T-helper 22 cell (primary cell): ENCODE measurements at regions not wholly inside any gene's neighbourhood (a gene's known extent, or its start where the extent isn't known, plus 50 kb on each side); places are given as distances from the start of the nearest gene placed in this dataset.

Experiments
- DNase-seq: peaks from one replicate; pipeline ENCODE4 v3.0.0-alpha.2; 2020; ENCODE audit warnings: low read depth

DNA sequence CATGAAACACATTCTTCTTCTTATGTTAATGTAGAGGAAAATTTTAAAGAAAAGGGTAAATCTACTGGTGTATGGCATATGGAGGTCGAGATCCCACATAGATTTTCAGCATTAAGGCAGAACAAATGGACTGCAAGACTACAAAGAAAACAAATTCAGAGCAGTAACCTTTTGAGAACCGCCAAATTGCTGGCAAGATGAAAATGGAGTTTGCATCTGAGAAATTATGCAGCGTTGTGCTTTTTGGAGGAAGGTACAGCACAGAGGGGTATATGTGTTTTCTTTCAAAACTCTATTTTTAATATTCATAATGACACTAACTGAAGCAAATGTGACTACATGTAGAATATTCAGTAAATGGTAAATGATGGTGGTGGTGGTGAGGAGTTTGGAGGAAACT, 59.0 kb upstream of the PARD3B start:
- DNase-seq = no peak

DNA sequence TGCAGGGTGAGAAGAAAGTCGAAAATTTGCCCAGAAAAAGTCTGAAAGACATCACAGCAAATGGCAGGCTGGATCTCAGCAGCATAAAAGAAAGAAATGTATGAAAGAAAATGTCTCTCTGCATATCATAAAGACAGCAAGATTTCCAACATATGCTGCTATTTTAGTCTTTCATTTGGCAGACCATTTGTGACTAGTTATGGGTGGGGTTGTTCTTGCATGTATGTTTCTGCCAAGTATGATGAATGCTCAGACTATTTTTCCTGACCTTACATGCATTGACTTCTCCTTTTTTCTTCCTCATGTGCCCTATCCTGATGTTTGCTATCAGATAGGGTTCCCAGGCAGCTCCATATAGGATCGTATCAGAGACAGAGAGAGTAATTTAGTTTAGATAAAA, 58.5 kb upstream of the PARD3B start:
- DNase-seq = no peak

DNA sequence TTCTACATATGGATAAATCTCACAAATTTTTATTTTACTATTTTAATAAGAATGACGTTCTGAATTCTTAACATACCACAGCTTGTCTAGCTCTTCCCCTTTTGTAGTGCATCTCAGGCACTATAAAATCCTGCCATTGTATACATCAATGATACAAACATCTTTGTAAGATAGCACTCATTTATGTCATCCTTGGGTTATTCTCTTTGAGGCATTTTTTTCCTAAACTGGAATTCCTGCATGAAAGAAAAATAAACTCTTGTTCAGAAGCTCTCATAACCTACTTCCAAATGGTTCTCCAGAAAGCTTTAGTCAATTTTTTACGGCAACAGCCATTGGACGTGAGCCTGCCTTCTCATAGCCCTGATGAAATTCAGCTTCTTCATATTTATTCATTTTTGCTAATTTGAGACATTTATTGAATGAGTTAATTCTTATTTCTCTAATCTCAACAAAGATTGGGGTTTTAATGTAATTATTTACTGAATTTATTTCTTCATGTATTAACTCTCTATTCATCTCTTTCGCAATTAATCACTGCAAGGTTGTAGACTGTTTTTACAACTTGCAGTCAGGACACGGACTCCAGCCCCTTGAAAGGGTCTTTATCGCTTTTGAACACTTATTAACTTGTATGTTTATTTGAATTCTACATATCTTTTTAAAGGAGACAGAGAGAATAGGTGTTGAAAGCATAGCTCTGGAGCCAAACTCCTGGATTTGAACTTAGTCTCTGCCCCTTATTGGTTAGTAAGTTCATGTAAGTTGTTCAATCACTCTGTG, 57.6 kb upstream of the PARD3B start:
- no peak for DNase-seq

DNA sequence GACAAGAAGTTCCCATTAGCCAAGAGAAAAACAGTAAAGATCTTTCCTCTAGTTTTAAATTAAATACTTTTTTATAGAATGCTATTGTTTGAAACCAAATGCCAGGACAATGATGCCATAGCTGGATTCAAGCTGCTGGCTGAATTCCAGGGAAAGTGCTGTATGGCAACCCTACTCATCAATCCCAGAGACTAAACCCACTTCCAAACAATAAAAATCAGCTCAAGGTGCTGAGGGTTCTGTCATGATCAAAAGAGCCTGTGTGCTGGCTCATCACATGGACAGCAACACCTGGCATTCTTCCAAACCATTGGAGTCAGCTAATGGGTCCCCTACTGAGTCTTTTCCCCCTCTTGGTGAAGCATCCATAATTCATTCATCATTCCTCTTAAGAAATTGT, 53.7 kb upstream of the PARD3B start:
- DNase-seq = no peak

DNA sequence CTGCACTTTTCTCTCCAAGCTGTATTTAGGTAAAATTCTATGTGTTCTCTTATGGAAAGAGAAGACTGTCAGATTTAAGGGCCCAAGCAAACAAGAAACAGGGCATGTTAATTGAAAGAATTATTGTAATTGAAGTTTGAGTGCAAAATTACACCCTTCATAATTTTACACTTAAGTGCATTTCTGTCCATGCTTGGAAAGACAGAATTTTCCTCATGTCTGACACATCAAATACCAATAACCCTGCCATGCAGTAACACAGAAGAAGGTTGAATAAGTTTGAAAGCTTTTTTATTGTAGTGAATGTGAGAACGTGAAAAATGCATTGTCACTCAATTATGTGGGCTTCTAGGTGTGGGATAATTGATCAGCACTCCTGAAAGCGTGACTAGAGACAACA, 52.9 kb upstream of the PARD3B start:
- no peak for DNase-seq

DNA sequence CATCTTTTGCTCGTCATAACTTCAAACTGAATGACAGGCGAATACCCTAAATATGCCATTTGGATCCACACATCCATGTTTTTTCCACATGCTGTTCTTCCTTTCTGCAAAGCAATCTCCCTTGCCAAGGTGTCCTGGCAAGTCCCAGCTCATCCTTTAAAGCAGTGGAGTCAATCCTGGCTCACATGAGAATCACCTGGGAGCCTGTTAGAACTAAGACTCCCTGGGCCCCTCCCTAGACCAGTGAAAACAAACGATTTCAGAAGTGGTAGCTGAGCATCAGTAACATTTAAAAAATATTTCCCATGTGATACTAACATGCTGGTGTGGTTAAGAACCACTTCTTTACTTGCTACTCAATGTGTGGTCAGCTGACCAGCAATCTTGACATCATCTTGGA, 50.6 kb upstream of the PARD3B start:
- DNase-seq = no peak

DNA sequence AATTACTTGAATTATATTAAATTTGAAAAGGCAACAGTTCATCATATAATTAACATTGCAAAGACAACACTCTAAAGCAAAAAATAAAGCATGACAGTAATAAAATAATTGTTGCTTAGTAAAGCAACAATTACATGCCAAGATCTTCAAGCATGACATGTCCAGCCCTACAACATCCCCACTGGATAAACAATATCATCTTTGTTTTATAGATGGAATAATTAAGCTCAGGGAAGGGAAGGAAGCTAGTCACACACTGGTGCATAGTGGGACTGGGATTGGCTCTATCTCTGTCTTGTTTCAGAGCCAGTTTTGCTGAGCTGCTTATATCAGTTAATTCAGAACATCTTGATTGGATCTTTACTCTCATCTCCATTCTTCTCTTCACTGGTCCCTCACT, 49.9 kb upstream of the PARD3B start:
- DNase-seq = no peak
